A549 (cell line): ENCODE measurements at regions not wholly inside any gene's neighbourhood (a gene's known extent, or its start where the extent isn't known, plus 50 kb on each side); places are given as distances from the start of the nearest gene placed in this dataset.

Experiments used
- ATAC-seq, 2 experiments: fragments of 200-7000 bp in 1 of 2; fragments of >200 bp in 1 of 2; cut with Nextera tagmentation in 1 of 2; cut with Tn5 transposase in 1 of 2; 3 replicates each; pipeline versions ENCODE4 v1.8.0 to v1.9.1; 2018 to 2020; ENCODE audit warnings: mild to moderate bottlenecking in 1 of 2, moderate library complexity in 1 of 2
- CTCF ChIA-PET: fragments of 300-600 bp; sonication (Branson Sonifier 250); formaldehyde crosslinking; extraction: SDS; loops from one replicate; lab custom pipeline; 2021; ENCODE audit warnings: antibody characterized with exemption, inconsistent platforms; lab: Yijun Ruan, JAX
- POLR2A ChIA-PET: fragments of 350-600 bp; formaldehyde crosslinking; extraction: SDS; loops from one replicate; lab custom pipeline; 2021; ENCODE audit warnings: antibody characterized with exemption, inconsistent platforms; lab: Yijun Ruan, JAX
- DNase-seq, 2 experiments: peaks; one replicate each; pipeline versions ENCODE4 v3.0.0 to v3.0.0-alpha.2; 2011 to 2016; ENCODE audit warnings: low read depth in 1 of 2, low spot score in 1 of 2
- FAIRE-seq: peaks from 2 replicates; lab custom pipeline; 2011; peaks lifted over from hg19 to GRCh38; lab: Jason Lieb, UNC
- H3K27ac ChIP-seq, 2 experiments: fragments of >200 bp; sonication (Bioruptor Twin); formaldehyde crosslinking; 3 replicates each; pipeline ENCODE4 v1.5.1; 2016 to 2017
- H3K4me1 ChIP-seq: fragments of >200 bp; sonication (Bioruptor Twin); formaldehyde crosslinking; 3 replicates; pipeline ENCODE4 v1.6.1; 2016
- H3K4me2 ChIP-seq: fragments of >200 bp; sonication (Bioruptor Twin); formaldehyde crosslinking; 3 replicates; pipeline ENCODE4 v1.6.1; 2016
- H3K4me3 ChIP-seq: fragments of >200 bp; sonication (Bioruptor Twin); formaldehyde crosslinking; 3 replicates; pipeline ENCODE4 v1.5.1; 2016
- H3K9me3 ChIP-seq: fragments of >200 bp; sonication (Bioruptor Twin); formaldehyde crosslinking; 3 replicates; pipeline ENCODE4 v1.6.1; 2016
- BHLHE40 ChIP-seq: IDR thresholded peaks from 2 replicates; pipeline ENCODE4 v1.6.1; 2012; ENCODE audit warnings: low read depth, low read length, inconsistent platforms
- CBX8 ChIP-seq: fragments of 200-600 bp; sonication (generic); IDR thresholded peaks from 2 replicates; pipeline ENCODE4 v1.6.1; 2016
- CEBPB ChIP-seq, 2 experiments: fragments of >200 bp in 1 of 2; sonication (Bioruptor Twin) in 1 of 2; formaldehyde crosslinking in 1 of 2; IDR thresholded peaks; 2 replicates each; pipeline ENCODE4 v1.6.1; 2012 to 2016
- CHD2 ChIP-seq: fragments of 150-350 bp; IDR thresholded peaks from 2 replicates; pipeline ENCODE4 v1.6.1; 2014; ENCODE audit warnings: low read length; ENCODE audit not compliant: partially characterized antibody
- EHF ChIP-seq: fragments of 250-450 bp; sonication (Bioruptor Pico); IDR thresholded peaks from 2 replicates; pipeline ENCODE4 v1.5.0; 2020; ENCODE audit warnings: mild to moderate bottlenecking
- EHMT2 ChIP-seq: fragments of 200-600 bp; sonication (generic); IDR thresholded peaks from 2 replicates; pipeline ENCODE4 v1.6.1; 2016; ENCODE audit warnings: antibody characterized with exemption, low read depth, mild to moderate bottlenecking, moderate library complexity
- ELK1 ChIP-seq: fragments of 150-350 bp; IDR thresholded peaks from 2 replicates; pipeline ENCODE4 v1.6.1; 2014; ENCODE audit warnings: low read depth, mild to moderate bottlenecking, low read length
- ESRRA ChIP-seq: fragments of 150-350 bp; IDR thresholded peaks from 2 replicates; pipeline ENCODE4 v1.6.1; 2014; ENCODE audit warnings: mild to moderate bottlenecking, low read length, borderline replicate concordance
- FOSL2 ChIP-seq, 2 experiments: fragments of 450-650 bp in 1 of 2; fragments of >200 bp in 1 of 2; sonication (Bioruptor Twin) in 1 of 2; formaldehyde crosslinking; IDR thresholded peaks; 2 replicates each; pipeline versions ENCODE4 v1.5.0 to v1.6.1; 2016 to 2020; ENCODE audit warnings: mild to moderate bottlenecking in 1 of 2, moderate library complexity in 1 of 2
- FOXS1 ChIP-seq: fragments of 250-450 bp; sonication (Bioruptor Pico); IDR thresholded peaks from 2 replicates; pipeline ENCODE4 v1.5.0; 2020; ENCODE audit warnings: mild to moderate bottlenecking, moderate library complexity
- GATA3 ChIP-seq: IDR thresholded peaks from 2 replicates; pipeline ENCODE4 v1.6.1; 2012; ENCODE audit warnings: borderline replicate concordance
- HES2 ChIP-seq: fragments of >200 bp; sonication (Bioruptor Twin); formaldehyde crosslinking; IDR thresholded peaks from 2 replicates; pipeline ENCODE4 v1.6.1; 2016
- HEYL ChIP-seq: fragments of 250-450 bp; sonication (Bioruptor Pico); IDR thresholded peaks from 2 replicates; pipeline ENCODE4 v1.8.0; 2021; ENCODE audit warnings: mild to moderate bottlenecking, moderate library complexity
- HOXA7 ChIP-seq: fragments of 250-450 bp; sonication (Bioruptor Pico); IDR thresholded peaks from 2 replicates; pipeline ENCODE4 v1.5.0; 2020; ENCODE audit warnings: mild to moderate bottlenecking, moderate library complexity
- HOXB5 ChIP-seq: fragments of 250-450 bp; sonication (Bioruptor Pico); IDR thresholded peaks from 2 replicates; pipeline ENCODE4 v1.5.0; 2020; ENCODE audit warnings: mild to moderate bottlenecking, moderate library complexity
- JUNB ChIP-seq: fragments of >200 bp; sonication (Bioruptor Twin); formaldehyde crosslinking; IDR thresholded peaks from 2 replicates; pipeline ENCODE4 v1.6.1; 2016
- KDM5A ChIP-seq: fragments of 200-600 bp; sonication (generic); IDR thresholded peaks from 2 replicates; pipeline ENCODE4 v1.6.1; 2016; ENCODE audit warnings: antibody characterized with exemption, mild to moderate bottlenecking
- MAX ChIP-seq: IDR thresholded peaks from 2 replicates; pipeline ENCODE4 v1.6.1; 2012
- MAZ ChIP-seq: fragments of 150-350 bp; IDR thresholded peaks from 2 replicates; pipeline ENCODE4 v1.6.1; 2014; ENCODE audit warnings: antibody characterized with exemption, low read depth, low read length, borderline replicate concordance
- MYC ChIP-seq: IDR thresholded peaks from 2 replicates; pipeline ENCODE4 v1.6.1; 2012; ENCODE audit warnings: mild to moderate bottlenecking, inconsistent platforms, low read length, improper control_type of control experiment, borderline replicate concordance
- PBX3 ChIP-seq: IDR thresholded peaks from 2 replicates; pipeline ENCODE4 v1.6.1; 2012
- PHF8 ChIP-seq: fragments of 200-600 bp; sonication (generic); IDR thresholded peaks from 2 replicates; pipeline ENCODE4 v1.6.1; 2016; ENCODE audit warnings: low read depth, mild to moderate bottlenecking, antibody characterized with exemption, moderate library complexity, borderline replicate concordance
- POLR2AphosphoS2 ChIP-seq: conservative IDR thresholded peaks from 2 replicates; pipeline ENCODE4 v1.6.1; 2012; ENCODE audit warnings: low read length, improper control_type of control experiment, inconsistent platforms
- RAD21 ChIP-seq, 2 experiments: fragments of >200 bp in 1 of 2; sonication (Bioruptor Twin) in 1 of 2; formaldehyde crosslinking in 1 of 2; IDR thresholded peaks in 1 of 2; conservative IDR thresholded peaks in 1 of 2; 2 replicates in 1 of 2; 3 replicates in 1 of 2; pipeline ENCODE4 v1.6.1; 2012 to 2018; ENCODE audit warnings: inconsistent platforms in 1 of 2
- RFX5 ChIP-seq: fragments of 450-650 bp; IDR thresholded peaks from 2 replicates; pipeline ENCODE4 v1.7.1; 2014; ENCODE audit warnings: antibody characterized with exemption, mild to moderate bottlenecking, moderate library complexity
- SMC3 ChIP-seq: fragments of >200 bp; sonication (Bioruptor Twin); formaldehyde crosslinking; IDR thresholded peaks from 3 replicates; pipeline ENCODE4 v1.6.1; 2018; ENCODE audit warnings: inconsistent platforms
- SREBF2 ChIP-seq: fragments of 450-650 bp; IDR thresholded peaks from 2 replicates; pipeline ENCODE4 v1.6.1; 2014; ENCODE audit warnings: mild to moderate bottlenecking, moderate library complexity
- TFCP2L1 ChIP-seq: fragments of 250-450 bp; sonication (Bioruptor Pico); IDR thresholded peaks from 2 replicates; pipeline ENCODE4 v1.5.0; 2021; ENCODE audit warnings: mild to moderate bottlenecking
- USF2 ChIP-seq: fragments of 450-650 bp; IDR thresholded peaks from 2 replicates; pipeline ENCODE4 v1.6.1; 2014; ENCODE audit warnings: antibody characterized with exemption
- ZNF302 ChIP-seq: fragments of 250-450 bp; sonication (Bioruptor Pico); IDR thresholded peaks from 2 replicates; pipeline ENCODE4 v1.9.0; 2021; ENCODE audit warnings: inconsistent platforms, mild to moderate bottlenecking, moderate library complexity
- WGBS: methylation state at CpG from one replicate; pipeline ENCODE4 v1.1.6; 2017; ENCODE audit errors: missing lambda C conversion rate; 5-methylcytosine and 5-hydroxymethylcytosine counted together

- FAIRE-seq (no peak), ATAC-seq (no peak), DNase-seq (no peak)
- no peak overlapping the region for H3K4me3 ChIP-seq
- H3K4me1 ChIP-seq: no peaks in the 10 kb centered on the region
- ChIA-PET CTCF (no interaction called here), POLR2A (no interaction called here)
- WGBS: 6% methylated on average over 6 of the region's 6 CpGs
- no peaks in the 10 kb centered on the region for H3K9me3 ChIP-seq
- no peak overlapping the region for H3K4me2 ChIP-seq
- H3K27ac ChIP-seq: no peak overlapping the region
- TF ChIP-seq PHF8 (no peak), FOXS1 (CRISPR knock-in tag) (no peak), BHLHE40 (no peak), MAX (no peak), CBX8 (no peak), ESRRA (no peak), SREBF2 (no peak)
Observed at GRCh38 chr4:153900426-153900825, 111.5 kb upstream of the SFRP2 start.

GRCh38 chr4:153890761-153891160, 101.9 kb upstream of the SFRP2 start:
- H3K4me3 ChIP-seq: no peak overlapping the region
- H3K4me2 ChIP-seq: no peak overlapping the region
- ChIA-PET CTCF (no interaction called here), POLR2A (no interaction called here)
- DNase-seq: no peak
- H3K4me1 ChIP-seq: no peaks in the 10 kb centered on the region
- WGBS: 17% methylated on average over 4 of the region's 4 CpGs
- H3K27ac ChIP-seq: no peak overlapping the region
- no peak for ATAC-seq
- FAIRE-seq: no peak
- TF ChIP-seq HES2 (no peak), EHMT2 (no peak), USF2 (no peak), ZNF302 (CRISPR knock-in tag) (no peak), TFCP2L1 (CRISPR knock-in tag) (no peak), EHF (CRISPR knock-in tag) (no peak), PBX3 (no peak), JUNB (no peak), CHD2 (no peak), SREBF2 (no peak), MAZ (no peak), RAD21 (conservative IDR thresholded peaks at IDR 0.05 in 1 of 2, IDR thresholded peaks at IDR 0.05 in 1 of 2) (no peak)
- no peaks in the 10 kb centered on the region for H3K9me3 ChIP-seq

- ATAC-seq: no peak
- H3K4me3 ChIP-seq: no peak overlapping the region
- H3K4me1 ChIP-seq: no peaks in the 10 kb centered on the region
- ChIA-PET CTCF (no interaction called here), POLR2A (no interaction called here)
- no peak overlapping the region for H3K4me2 ChIP-seq
- no peak for TF ChIP-seq MYC
- TF ChIP-seq HOXB5 (CRISPR knock-in tag): no peak
- TF ChIP-seq GATA3: no peak
- TF ChIP-seq CEBPB (IDR thresholded peaks at IDR 0.05): no peak
- TF ChIP-seq RFX5: no peak
- no peak for TF ChIP-seq POLR2AphosphoS2
- TF ChIP-seq RAD21 (conservative IDR thresholded peaks at IDR 0.05 in 1 of 2, IDR thresholded peaks at IDR 0.05 in 1 of 2): no peak
- no peak for TF ChIP-seq HOXA7 (CRISPR knock-in tag)
- no peak for TF ChIP-seq FOSL2 (IDR thresholded peaks at IDR 0.05)
- TF ChIP-seq FOSL2 (CRISPR knock-in tag; IDR thresholded peaks at IDR 0.05): no peak
- no peak for TF ChIP-seq ZNF302 (CRISPR knock-in tag)
- TF ChIP-seq PBX3: no peak
- TF ChIP-seq TFCP2L1 (CRISPR knock-in tag): no peak
- TF ChIP-seq HEYL: no peak
- TF ChIP-seq CHD2: no peak
- no peak for TF ChIP-seq KDM5A
- TF ChIP-seq SMC3: no peak
- no peak for TF ChIP-seq ELK1
- no peak for TF ChIP-seq USF2
- no peak for FAIRE-seq
- DNase-seq: no peak
- no peak overlapping the region for H3K27ac ChIP-seq
- no peaks in the 10 kb centered on the region for H3K9me3 ChIP-seq
Observed at GRCh38 chr4:153887217-153887616, 98.3 kb upstream of the SFRP2 start.
